C1 segment of cervical spinal cord (tissue), 14 donors: ENCODE measurements at regions not wholly inside any gene's neighbourhood (a gene's known extent, or its start where the extent isn't known, plus 50 kb on each side); places are given as distances from the start of the nearest gene placed in this dataset.

Experiments used
- DNase-seq, 14 donors: peaks; one replicate each; lab custom pipeline; 2025; lab: John Stamatoyannopoulos, UW

DNA sequence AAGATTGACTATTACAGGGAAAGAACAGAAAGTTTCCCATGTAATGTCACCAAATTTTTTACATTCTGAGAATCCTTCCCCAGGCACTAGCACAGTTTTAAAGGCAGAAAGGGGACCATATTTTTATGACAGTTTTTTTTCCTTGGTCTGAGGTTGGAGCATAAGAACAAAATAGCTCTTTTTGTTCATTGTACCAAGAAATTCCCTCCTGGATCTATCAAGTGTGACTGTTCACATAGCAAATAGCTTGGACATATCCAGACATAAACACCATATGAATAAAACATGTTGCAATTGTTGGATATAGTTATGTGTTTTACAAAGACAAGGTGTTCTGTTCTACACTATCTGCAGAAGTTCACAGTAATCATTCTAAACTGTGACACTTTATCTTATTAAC is 182.4 kb upstream of the ADGRL2 start:
- no peak for DNase-seq

DNA sequence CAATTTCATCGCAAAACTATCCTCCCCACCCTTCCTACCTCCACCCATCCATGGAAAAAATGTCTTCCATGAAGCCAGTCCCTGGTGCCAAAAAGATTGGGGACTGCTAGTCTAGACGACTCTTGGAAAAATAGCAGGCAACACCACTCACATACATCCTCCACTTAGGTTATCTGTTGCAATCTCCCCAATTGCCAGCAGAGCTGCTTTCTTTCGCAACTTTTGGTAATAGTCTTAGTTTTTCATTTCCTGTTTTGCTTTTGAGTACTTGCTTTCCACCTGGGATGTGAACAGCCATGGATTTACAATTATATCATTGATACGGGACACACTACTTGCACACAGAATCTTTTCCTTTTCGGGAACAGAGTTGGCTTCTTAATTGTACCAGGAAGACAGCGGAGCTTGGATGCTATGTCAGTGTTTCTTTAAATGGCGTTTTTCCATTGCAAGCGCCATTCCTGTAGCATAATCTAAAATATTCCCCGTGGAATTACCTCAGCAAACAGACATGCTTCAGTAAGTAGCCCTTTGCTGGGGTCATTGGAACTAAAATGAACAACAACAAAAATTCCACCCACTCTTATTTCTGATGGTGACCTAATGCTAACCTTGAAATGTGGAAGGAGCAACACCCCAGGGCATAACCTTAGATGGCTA is 183.3 kb upstream of the ADGRL2 start:
- no peak for DNase-seq

DNA sequence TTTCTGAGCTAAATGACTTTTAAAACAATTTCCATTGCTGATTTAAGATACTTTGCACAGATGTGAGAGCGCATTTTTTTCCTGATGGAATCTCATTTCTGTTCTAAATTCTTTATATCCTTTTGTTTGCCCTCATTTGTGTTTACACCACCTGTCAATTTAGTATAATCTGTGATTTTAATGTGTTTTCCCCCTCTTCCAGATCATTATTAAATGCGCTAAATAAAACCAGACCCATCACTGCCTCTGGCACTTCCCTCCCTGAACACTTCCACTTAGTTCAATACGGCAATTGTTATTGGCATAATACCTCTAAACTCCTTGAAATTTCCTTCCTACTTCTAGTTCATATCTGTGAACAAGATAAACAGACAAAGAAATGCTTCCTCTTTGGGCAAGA is 186.9 kb upstream of the ADGRL2 start:
- DNase-seq, result no peak

DNA sequence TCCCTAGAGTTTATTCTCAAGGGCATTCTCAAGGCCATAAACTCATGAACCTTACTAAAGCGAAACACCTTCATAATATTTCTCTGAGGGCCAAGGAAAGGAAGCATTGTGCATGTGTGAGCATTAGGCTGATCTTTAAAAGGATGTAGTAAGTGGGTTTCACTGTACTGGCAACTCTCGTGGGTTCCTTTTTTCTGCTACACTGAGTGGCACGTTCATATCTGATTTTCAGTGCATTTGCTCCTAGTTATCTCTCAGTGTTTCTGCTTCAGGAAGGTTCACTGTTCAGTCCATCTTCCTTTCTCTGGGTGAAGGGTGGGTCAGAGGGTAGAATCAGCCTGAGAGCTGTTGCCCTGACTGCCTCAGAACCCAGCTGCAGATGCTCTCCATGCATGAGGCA is 192.8 kb upstream of the ADGRL2 start:
- no peak for DNase-seq

DNA sequence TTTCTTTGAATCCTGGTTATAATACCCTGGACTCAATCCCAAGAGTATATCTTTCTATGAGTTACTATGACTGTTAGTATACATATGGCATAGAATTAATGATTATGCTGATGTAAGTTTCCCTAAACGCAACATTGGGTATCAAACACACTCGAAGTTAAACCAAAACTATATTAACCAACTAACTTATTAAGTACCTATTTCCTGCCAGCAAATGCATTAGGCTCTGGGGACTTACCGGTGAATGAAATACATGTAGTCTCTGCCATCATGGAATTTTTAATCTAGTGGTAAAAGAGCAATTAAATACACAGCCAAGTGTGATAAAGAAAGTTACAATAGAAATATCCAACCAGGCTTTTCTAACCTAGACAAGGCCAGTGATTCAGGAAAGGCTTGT is 193.6 kb upstream of the ADGRL2 start:
- DNase-seq, result no peak

DNA sequence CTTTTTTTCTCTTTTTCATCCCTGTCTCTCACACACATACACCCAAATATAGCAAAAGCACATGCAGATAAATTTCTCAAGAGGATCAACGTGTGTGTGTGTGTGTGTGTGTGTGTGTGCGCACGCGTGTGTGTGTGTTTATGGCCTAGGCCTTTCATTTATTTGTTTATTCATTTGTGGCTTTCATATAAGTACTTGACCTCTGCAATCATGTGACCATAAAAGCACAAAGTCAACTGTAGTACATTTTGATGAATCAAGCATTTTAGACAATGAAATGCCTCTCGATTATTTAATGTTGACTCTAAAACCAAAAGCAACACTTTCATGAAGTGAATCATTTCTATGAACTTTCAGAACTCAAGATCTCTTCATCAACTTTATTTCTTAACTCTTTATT is 194.1 kb upstream of the ADGRL2 start:
- DNase-seq, result no peak

DNA sequence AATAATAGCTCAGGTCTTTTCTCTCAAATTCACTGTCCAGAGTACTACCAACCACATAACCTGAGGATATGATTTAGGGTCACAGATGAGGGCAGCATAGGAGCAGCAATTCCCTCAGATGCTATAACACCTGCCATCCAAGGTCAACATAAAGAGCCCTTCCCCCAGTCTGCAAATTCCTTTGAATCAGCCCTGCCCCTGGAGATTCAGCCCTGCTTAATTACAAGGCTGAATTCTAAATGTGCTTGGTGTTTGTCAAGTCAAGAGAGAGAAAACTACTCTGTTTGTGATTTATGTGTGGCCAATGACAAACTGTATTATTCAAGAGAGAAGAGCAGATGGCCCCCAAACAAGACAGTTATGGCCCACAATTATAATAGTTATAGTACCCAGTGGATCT is 195.7 kb upstream of the ADGRL2 start:
- DNase-seq, result no peak

DNA sequence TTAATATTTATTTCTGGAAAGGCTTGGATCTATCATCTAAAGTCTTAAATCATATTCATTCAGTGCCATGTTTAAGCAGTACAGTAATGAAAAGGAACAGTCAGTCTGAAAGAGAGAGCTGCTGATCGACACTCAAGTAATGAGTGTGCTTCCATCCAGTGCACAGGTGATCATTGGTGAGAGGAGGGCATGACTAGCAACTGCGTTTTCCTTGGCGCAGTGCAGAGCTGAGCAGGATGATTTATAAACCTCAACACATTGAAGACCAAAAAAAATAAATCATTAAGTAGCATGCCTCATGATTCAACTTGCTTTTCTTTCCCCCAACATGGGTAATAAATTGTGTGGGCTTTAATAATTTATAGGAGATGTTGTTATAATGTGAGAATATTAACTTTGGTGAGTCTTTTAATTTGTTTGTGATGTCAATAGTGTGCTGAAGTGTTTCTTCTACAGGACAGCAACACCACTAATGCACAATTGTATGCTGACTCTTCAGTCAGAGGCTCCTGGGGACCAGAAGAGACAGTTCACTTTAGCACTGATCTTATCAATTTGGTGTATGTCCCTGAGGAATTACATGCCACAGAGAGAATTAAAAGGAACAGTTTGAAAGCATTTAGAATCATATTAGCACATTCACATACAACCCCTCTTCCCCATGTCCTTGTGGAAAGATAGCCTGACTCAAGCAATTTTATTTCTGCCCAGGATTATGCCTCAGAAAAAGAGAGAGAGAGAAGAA is 199.7 kb upstream of the ADGRL2 start:
- no peak for DNase-seq

DNA sequence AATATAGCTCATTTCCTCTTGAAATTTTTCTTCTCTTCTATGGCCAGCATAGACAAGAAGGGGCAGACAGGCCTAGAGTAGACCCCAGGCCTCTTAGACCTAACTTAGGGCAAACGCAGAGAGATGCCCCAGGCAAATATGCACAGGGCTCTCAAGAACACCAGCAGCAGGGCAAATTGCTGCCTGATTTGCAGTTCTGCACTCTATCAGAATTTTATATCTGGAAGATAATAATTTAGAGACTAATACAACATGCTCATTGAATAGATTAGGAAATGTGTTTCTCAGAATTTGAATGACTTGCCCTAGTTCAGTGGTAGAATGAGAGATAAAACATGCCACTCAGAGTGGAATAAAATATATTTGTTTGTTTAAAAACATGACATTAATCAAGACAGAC is 200.4 kb upstream of the ADGRL2 start:
- DNase-seq, result no peak

DNA sequence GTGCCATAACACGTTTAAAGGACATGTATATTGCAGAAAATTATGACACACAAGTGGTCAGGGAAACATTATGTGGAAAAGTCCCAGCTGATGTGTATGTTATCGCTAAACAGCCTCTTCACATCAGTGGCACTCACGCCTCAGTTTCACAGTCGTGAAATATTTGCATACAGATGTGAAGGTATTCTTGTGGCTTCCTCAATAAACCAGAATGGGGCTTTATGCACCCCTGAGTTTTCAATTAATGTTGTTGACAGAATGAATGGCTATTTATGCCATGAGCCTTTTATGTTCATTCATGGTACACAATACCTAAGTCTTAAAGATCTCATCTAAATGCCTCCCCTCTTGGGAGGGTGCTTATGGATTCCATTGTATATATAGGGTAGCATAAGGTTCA is 202.1 kb upstream of the ADGRL2 start:
- no peak for DNase-seq

DNA sequence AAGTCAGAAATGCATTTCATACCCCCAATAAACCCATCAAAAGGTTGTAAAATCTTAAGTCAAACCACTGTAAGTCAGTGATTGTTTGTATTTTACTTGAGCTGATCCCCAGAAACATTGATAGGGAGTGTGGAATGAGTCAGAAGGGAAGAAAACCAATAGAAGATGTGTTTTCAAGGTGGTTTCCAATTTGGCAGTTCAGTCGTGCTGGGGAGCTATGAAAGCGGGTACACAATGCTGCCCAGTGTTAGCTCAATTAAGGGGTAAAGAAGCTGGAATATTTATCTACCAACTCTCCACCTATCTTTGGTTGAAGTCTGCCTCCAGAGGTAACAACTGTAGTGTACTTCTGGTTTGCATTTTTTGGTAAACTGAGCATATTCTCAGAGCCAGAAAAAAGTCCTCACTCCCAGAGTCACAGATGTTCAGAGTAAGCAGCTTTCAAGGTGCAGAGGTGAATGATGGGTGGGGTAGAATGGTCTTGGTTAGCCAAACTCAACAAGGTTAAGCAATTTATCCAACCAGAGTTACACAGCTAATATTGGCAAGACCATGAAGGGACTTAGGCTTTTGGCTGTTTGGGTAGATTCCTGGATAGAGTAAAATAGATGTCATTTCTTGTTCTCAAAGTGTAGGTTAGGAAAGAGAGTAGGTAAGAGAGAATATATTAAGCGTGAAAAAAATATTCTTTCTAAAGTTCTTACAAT is 202.9 kb upstream of the ADGRL2 start:
- DNase-seq, result no peak

DNA sequence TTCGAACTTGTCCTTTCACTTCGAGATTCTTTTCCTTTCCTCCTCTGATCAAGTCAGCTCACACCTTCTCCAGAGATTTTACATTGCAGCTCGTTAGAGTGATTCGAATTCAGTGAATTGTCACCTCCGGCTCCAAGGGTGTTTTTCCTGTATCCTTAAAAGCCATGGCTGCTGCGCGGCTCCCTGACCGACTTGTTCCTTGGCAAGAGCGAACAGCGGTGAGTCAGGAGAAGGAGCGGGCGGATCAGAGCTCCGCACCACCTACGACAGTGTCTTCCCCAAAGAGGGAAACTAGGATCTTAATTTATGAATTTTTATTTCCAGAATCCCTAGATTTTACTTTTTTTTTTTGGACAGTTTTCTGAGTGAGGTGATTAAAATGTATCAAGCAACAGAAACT is 204.4 kb upstream of the ADGRL2 start:
- no peak for DNase-seq

DNA sequence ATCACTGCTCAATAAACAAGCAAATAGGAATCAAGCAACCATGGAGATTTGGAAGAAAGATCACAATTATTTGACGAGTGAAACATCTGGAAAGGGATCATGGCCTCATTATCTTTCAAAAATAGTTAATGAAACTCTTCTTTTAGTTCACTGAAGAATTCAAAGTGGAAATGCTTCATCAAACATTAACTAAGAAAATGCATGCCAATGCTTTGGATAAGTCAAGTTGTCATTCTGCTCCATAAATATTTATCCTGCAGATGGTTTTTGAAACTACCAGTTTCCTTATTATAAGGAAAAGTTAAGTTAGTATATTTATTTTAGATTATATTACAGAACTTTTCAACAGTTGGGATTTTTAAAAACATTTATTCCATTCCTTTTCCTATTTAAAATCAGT is 206.5 kb upstream of the ADGRL2 start:
- no peak for DNase-seq

DNA sequence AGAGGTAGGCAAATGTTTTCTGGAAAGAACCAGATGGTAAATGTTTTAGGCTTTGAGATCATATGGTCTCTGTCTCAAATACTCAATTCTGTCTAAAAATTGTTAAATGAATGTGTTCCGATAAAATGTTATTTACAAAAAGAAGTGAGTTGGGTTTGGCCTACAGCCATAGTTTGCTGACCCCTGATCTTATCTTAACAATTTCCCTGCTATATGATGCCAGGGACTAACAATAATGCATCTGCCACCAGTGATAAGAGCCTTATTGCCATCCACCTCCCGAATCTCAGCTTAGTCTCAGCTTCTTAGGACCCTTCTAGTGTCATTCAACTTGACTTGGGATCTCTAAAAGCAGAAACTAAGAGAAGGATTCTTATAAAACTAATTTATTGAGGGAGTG is 208.5 kb upstream of the ADGRL2 start:
- DNase-seq, result no peak

DNA sequence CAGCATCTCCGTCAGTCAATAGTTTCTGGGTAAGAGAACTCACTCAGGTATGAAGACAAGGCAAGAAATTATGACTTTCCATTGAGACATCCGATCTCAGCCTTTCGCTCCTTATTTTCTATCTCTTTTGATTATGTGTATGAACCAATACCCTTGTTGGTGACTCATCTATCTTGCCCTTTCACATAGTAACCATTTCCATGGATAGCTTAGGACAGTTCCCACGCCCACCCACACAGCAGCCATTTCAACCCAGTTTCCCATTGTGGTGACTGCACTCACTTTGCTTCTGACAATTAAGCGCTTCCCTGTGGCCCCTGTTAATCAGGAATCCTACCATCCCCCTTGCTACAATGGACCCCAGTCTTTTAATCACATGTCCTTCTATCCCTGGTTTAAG is 210.6 kb upstream of the ADGRL2 start:
- no peak for DNase-seq

DNA sequence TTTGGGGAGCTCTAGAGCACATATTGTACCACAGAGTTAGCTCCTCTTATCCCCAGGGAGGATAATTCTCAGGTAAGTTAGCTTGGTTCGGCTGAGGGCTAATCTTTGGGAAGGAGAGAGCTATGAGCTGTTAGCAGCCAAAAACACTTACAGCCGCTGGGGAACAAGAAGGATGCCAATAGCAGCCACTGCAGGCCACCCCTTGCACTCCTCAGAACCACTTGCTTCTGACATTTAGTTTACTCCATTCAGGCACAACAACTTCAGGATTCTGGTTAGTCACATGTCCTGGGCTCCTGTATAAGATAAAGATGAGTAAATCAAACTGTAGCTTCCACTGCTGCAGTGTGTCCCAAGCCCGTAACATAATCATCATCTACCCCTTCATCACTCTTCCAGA is 212.6 kb upstream of the ADGRL2 start:
- no peak for DNase-seq

DNA sequence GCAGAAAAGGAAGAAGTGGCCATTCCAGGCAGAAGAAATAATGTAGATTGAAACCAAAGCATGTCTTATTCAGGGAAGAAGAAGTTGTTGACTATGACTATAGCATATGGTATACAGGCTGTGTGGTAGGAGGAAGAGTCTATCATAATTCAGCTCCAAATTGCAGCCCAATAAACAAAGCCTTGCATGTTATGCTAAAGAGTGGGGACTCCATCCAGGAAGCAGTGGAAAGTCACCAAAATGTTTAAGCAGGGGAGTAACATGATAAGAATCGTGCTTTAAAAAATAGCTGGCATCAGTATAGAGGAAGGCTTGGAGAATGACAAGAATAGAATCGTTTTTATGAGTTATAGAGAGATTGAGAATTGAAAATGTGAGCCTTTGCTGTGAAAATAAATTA is 213.3 kb upstream of the ADGRL2 start:
- DNase-seq, result no peak

DNA sequence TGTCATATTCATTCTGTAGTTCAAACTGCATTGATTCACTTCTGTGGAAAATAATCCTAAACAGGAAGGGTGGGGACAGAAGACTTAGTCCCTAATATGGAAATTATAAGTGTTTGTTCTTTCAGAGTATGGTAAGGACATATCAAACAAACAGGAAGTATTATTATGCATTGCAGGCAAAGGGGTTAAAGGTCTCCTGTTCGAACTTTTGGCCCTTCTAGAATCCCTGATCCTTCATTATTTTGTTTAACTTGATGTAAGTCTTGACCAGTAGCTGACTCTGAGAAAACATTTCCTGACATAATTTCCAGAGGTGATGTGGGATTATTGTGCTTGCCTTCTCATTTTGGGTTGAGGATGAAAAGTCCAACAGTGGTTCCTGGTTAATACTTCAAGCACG is 215.4 kb upstream of the ADGRL2 start:
- no peak for DNase-seq

DNA sequence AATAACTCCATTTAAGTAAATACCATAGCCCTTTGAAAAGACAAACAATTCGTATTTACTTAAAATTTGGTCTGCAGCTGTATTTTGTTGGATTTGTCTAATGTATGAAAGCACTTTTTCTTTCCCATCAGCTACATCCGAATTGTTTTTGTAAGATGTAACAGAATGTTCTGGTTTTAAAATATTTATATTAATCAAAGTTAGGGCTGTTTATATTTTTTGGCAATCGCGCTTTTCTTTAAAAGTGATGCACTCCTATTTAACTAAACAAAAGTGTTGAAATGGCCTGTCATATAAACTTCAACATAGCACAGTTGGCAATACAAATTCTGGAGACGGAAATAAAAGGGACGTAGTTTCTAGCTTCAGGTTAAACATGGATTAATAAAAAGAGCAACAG is 216.3 kb upstream of the ADGRL2 start:
- no peak for DNase-seq

DNA sequence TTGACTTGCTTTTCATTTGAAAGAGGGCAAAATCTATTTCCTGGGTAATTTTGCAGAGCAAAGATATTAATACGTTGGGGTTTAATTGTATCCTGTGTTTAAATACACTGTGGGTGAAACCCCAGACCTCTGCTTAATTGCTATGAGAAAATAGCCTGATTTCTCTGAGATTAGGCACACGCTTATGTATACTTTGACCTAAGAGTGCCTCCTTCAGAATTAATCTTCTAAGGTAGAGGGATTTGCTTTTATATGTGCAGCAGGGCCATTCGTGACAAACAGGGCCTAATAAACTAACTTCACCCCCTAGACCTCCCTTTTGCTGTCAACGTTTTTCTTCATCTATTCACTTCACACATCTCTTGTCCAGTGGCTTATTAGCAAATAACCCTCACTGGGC is 216.9 kb upstream of the ADGRL2 start:
- no peak for DNase-seq

DNA sequence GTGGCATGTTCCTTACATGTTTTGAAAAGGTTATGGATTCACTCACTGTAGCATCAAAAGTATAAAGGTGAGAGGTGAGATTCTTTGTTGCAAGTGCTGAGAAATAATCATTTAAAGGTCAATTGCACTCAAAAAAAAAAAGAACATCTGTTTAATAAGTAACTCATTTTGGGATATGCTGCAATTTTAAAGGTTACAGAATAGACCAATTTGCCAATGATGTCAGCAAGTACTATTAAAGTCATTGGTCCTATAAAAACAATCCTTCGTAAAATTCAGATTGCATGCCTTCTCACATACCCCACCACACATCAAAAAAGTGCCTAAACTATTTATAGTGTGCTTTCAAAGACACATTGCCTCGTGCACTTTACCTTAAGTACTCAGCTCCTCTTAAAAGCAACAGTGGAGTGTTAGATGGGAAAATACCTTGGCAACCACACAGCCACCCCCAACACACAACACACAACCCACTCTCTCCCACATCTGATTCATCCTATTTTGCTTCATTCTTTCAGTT is 218.2 kb upstream of the ADGRL2 start:
- DNase-seq, result no peak

DNA sequence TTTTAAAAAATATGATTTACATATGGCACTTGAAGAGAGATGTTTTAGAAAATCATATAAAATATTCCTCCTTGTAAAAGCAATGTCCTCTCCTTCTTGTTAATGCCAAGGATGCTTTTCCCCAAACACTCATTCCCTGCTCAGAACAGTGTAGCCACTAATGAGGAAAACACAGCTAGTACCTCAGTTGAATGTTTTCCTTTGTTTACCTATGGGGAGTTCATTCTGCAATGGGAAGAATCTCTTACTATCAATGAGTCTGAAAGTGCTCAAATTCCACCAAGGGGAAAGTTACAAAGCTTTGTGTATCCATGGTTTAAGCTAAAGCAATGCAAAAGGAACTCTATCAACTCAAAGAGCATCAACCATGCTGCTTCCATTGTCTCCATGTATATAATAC is 221.9 kb upstream of the ADGRL2 start:
- no peak for DNase-seq
